ENCODE measurements at regions not wholly inside any gene's neighbourhood (a gene's known extent, or its start where the extent isn't known, plus 50 kb on each side); places are given as distances from the start of the nearest gene placed in this dataset.
A peak's percentile ranks its signal among the peaks of the same experiment; 100 is the strongest.
"Not testable (repeated sequence)": the region's sequence is repeated elsewhere in the genome, so short reads cannot be mapped to it uniquely, and the experiment has no call there.

- no peak for DNase-seq (ENCODE audit: low read depth)
Measured at GRCh38 chr7:133132906-133133305, 51.0 kb upstream of the CHCHD3 start.

GRCh38 chr7:133134810-133135209 lies 52.9 kb upstream of the CHCHD3 start:
- no peak for DNase-seq (ENCODE audit: low read depth)

- no peak for DNase-seq (ENCODE audit: low read depth)
Measured at GRCh38 chr7:133135451-133135850, 53.6 kb upstream of the CHCHD3 start.

- peak; percentile 34 for DNase-seq (ENCODE audit: low read depth)
Measured at GRCh38 chr7:133139350-133139749, 57.5 kb upstream of the CHCHD3 start.

- DNase-seq (ENCODE audit: low read depth) = no peak
Measured at GRCh38 chr7:133139801-133140200, 57.9 kb upstream of the CHCHD3 start.

- no peak for DNase-seq (ENCODE audit: low read depth)
Measured at GRCh38 chr7:133140994-133141595, 59.2 kb upstream of the CHCHD3 start.

GRCh38 chr7:133150760-133151159 lies 68.9 kb upstream of the CHCHD3 start:
- DNase-seq (ENCODE audit: low read depth) = no peak

- no peak for DNase-seq (ENCODE audit: low read depth)
Measured at GRCh38 chr7:133152875-133153274, 71.0 kb upstream of the CHCHD3 start.

- DNase-seq (ENCODE audit: low read depth) = no peak
Measured at GRCh38 chr7:133155146-133155545, 73.3 kb upstream of the CHCHD3 start.

GRCh38 chr7:133155642-133156041 lies 73.8 kb upstream of the CHCHD3 start:
- no peak for DNase-seq (ENCODE audit: low read depth)

- no peak for DNase-seq (ENCODE audit: low read depth)
Measured at GRCh38 chr7:133157045-133157444, 75.2 kb upstream of the CHCHD3 start.

GRCh38 chr7:133164498-133164897 lies 82.6 kb upstream of the CHCHD3 start:
- DNase-seq (ENCODE audit: low read depth) = no peak

- DNase-seq (ENCODE audit: low read depth) = no peak
Measured at GRCh38 chr7:133165001-133165400, 83.1 kb upstream of the CHCHD3 start.

GRCh38 chr7:133165529-133165928 lies 83.6 kb upstream of the CHCHD3 start:
- DNase-seq (ENCODE audit: low read depth) = no peak

GRCh38 chr7:133167300-133167699 lies 85.4 kb upstream of the CHCHD3 start:
- DNase-seq (ENCODE audit: low read depth) = no peak

- not testable (repeated sequence) for DNase-seq (ENCODE audit: low read depth)
Measured at GRCh38 chr7:133169167-133169822, 83.6 kb upstream of the EXOC4 start.

- not testable (repeated sequence) for DNase-seq (ENCODE audit: low read depth)
Measured at GRCh38 chr7:133177476-133177875, 75.4 kb upstream of the EXOC4 start.

- DNase-seq (ENCODE audit: low read depth) = no peak
Measured at GRCh38 chr7:133180717-133181116, 72.2 kb upstream of the EXOC4 start.

- no peak for DNase-seq (ENCODE audit: low read depth)
Measured at GRCh38 chr7:133183042-133183794, 69.7 kb upstream of the EXOC4 start.

- DNase-seq (ENCODE audit: low read depth) = no peak
Measured at GRCh38 chr7:133183969-133184368, 68.9 kb upstream of the EXOC4 start.

GRCh38 chr7:133185512-133185911 lies 67.4 kb upstream of the EXOC4 start:
- DNase-seq (ENCODE audit: low read depth) = no peak

- DNase-seq (ENCODE audit: low read depth) = no peak
Measured at GRCh38 chr7:133186060-133186459, 66.8 kb upstream of the EXOC4 start.

- no peak for DNase-seq (ENCODE audit: low read depth)
Measured at GRCh38 chr7:133190172-133190528, 62.7 kb upstream of the EXOC4 start.
